ENCODE measurements at regions not wholly inside any gene's neighbourhood (a gene's known extent, or its start where the extent isn't known, plus 50 kb on each side); places are given as distances from the start of the nearest gene placed in this dataset.

GRCh38 chr9:135308821-135309762, 170.5 kb upstream of the PPP1R26 start:
- Histone ChIP-seq H3K9me1 (ENCODE audit: control insufficient read depth, insufficient read depth, low read length) (no peaks in the 10 kb centered on the region), H3K4me2 (ENCODE audit: insufficient read depth, low read length) (no peak overlapping the region), H2AFZ (ENCODE audit: low read depth, low read length) (no peak overlapping the region), H3K27me3 (ENCODE audit: control insufficient read depth in 2 of 2, insufficient read depth in 2 of 2, low read length in 2 of 2) (peaks cover 11 to 36% of the 10 kb centered on the region in 2 experiments; a peak in 3 of 5 replicates), H3K36me3 (ENCODE audit: control insufficient read depth, insufficient read depth, low read length) (no peaks in the 10 kb centered on the region), H3K4me1 (replicated peaks in 1 of 2; ENCODE audit: control insufficient read depth in 2 of 2, insufficient read depth in 2 of 2, low read length in 2 of 2) (no peaks in the 10 kb centered on the region), H3K4me3 (no peak overlapping the region), H3K9me3 (replicated peaks; ENCODE audit: control insufficient read depth, insufficient read depth, low read depth, low read length) (no peaks in the 10 kb centered on the region), H3K9ac (ENCODE audit: insufficient read depth in 1 of 2, low read depth in 2 of 2, low read length in 2 of 2) (no peak overlapping the region), H4K20me1 (replicated peaks; ENCODE audit: control insufficient read depth, insufficient read depth, low read length) (no peaks in the 10 kb centered on the region), H3K27ac (ENCODE audit: extremely low read depth, low read depth, low read length) (no peak overlapping the region), H3K79me2 (ENCODE audit: control insufficient read depth, insufficient read depth, low read length) (no peaks in the 10 kb centered on the region)
- TF ChIP-seq RBM25 (IDR thresholded peaks at IDR 0.05; ENCODE audit: low read depth, low read length, severe bottlenecking), result no peak
- TF ChIP-seq CEBPZ (IDR thresholded peaks at IDR 0.05; ENCODE audit: borderline replicate concordance, low read depth, low read length), result no peak
- no peak for TF ChIP-seq NRF1 (conservative IDR thresholded peaks at IDR 0.05 in 1 of 2, IDR thresholded peaks at IDR 0.05 in 1 of 2)
- TF ChIP-seq ZNF668 (CRISPR knock-in tag; IDR thresholded peaks at IDR 0.05), result no peak
- TF ChIP-seq PHTF2 (CRISPR knock-in tag; IDR thresholded peaks at IDR 0.05), result no peak
- no peak for TF ChIP-seq ZHX1 (conservative IDR thresholded peaks at IDR 0.05; ENCODE audit: low read length)
- no peak for TF ChIP-seq CLOCK (CRISPR knock-in tag; IDR thresholded peaks at IDR 0.05; ENCODE audit: borderline replicate concordance)
- no peak for TF ChIP-seq IRF9 (tag; IDR thresholded peaks at IDR 0.05)
- no peak for TF ChIP-seq ZNF3 (CRISPR knock-in tag; IDR thresholded peaks at IDR 0.05)
- ChIA-PET POLR2A (interaction anchor here (0.6 to 0.7 kb wide), 2 partner anchors 13 to 189 kb away, joined by 3 to 5 read pairs; no protein-coding TSS in a partner anchor), CTCF (ENCODE audit: low intra/inter-chr PET ratio) (no interaction called here)
- no peak for ATAC-seq
- no peak for DNase-seq (ENCODE audit: extremely low read depth in 1 of 4, low spot score in 3 of 4)
- BruUV-seq (replicated peaks), result no TSS peak
- in situ Hi-C loops (cut with MboI) (no loop called here), intact Hi-C loops (cut with micrococcal nuclease) (no loop called here)
- FAIRE-seq, result no peak
- under 1% methylated on average over 21 of the region's 30 CpGs for WGBS (ENCODE audit: insufficient coverage, low coverage, missing lambda C conversion rate)

Data from K562 (cell line).